Upper lobe of left lung (tissue), 6 donors: ENCODE measurements at regions not wholly inside any gene's neighbourhood (a gene's known extent, or its start where the extent isn't known, plus 50 kb on each side); places are given as distances from the start of the nearest gene placed in this dataset.

Experiments
- ATAC-seq, 2 donors: fragments of 200-7000 bp; cut with Tn5 transposase; one replicate each; pipeline ENCODE4 v1.9.1; 2022; ENCODE audit warnings: mild to moderate bottlenecking in 2 of 2, moderate library complexity in 2 of 2; ENCODE audit not compliant: low FRiP score in 2 of 2
- DNase-seq, 2 donors: peaks; one replicate each; pipeline ENCODE4 v3.0.0-alpha.2; 2019 to 2020
- H3K27ac ChIP-seq, 4 donors: fragments of 200-600 bp; sonication (generic); one replicate each; pipeline ENCODE4 v1.5.1; 2016 to 2019
- H3K27me3 ChIP-seq, 4 donors: fragments of 200-600 bp; sonication (generic); one replicate each; pipeline ENCODE4 v1.5.1; 2017 to 2019
- H3K36me3 ChIP-seq, 4 donors: fragments of 200-600 bp; sonication (generic); one replicate each; pipeline ENCODE4 v1.5.1; 2016 to 2019
- H3K4me1 ChIP-seq, 4 donors: fragments of 200-600 bp; sonication (generic); one replicate each; pipeline ENCODE4 v1.5.1; 2018 to 2019
- H3K4me3 ChIP-seq, 4 donors: fragments of 200-600 bp; sonication (generic); one replicate each; pipeline ENCODE4 v1.5.1; 2017 to 2019; ENCODE audit warnings: mild to moderate bottlenecking in 2 of 4, moderate library complexity in 1 of 4
- H3K9me3 ChIP-seq, 4 donors: fragments of 200-600 bp; sonication (generic); one replicate each; pipeline ENCODE4 v1.5.1; 2018 to 2019
- CTCF ChIP-seq, 6 experiments: fragments of 450-650 bp in 4 of 6; fragments of 200-600 bp in 2 of 6; sonication (generic) in 2 of 6; IDR thresholded peaks; one replicate each; pipeline ENCODE4 v1.5.1; 2016 to 2019; ENCODE audit warnings: antibody characterized with exemption in 6 of 6
- EP300 ChIP-seq, 4 donors: sonication (generic); formaldehyde crosslinking; IDR thresholded peaks; one replicate each; pipeline ENCODE4 v1.5.1; 2017; ENCODE audit warnings: antibody characterized with exemption in 4 of 4, control low read depth in 2 of 4
- POLR2A ChIP-seq, 4 donors: fragments of 450-650 bp; IDR thresholded peaks; one replicate each; pipeline ENCODE4 v1.5.1; 2016 to 2017; ENCODE audit warnings: antibody characterized with exemption in 4 of 4, mild to moderate bottlenecking in 2 of 4
- POLR2AphosphoS5 ChIP-seq, 2 donors: sonication (generic); formaldehyde crosslinking; IDR thresholded peaks; one replicate each; pipeline ENCODE4 v1.5.1; 2017; ENCODE audit warnings: antibody characterized with exemption in 2 of 2
- WGBS, 2 donors: methylation state at CpG; one replicate each; pipeline ENCODE4 v1.1.5; 2017 to 2018; 5-methylcytosine and 5-hydroxymethylcytosine counted together
- donor health status: DM: no; HTN: no; CAD: no; lungs with moderate emphysema.
- donor health status: DM: no; HTN: yes; CAD: no; lungs with severe emphysema.

- no peaks in the 10 kb centered on the region for H3K27me3 ChIP-seq
- H3K4me3 ChIP-seq = no peak overlapping the region
- no peak for DNase-seq
- H3K4me1 ChIP-seq = no peaks in the 10 kb centered on the region
- ATAC-seq = no peak
- 100% methylated on average over 1 of the region's 1 CpG for WGBS, 2 donors
- no peaks in the 10 kb centered on the region for H3K36me3 ChIP-seq
- no peaks in the 10 kb centered on the region for H3K9me3 ChIP-seq
- TF ChIP-seq POLR2AphosphoS5 (IDR thresholded peaks at IDR 0.05) (no peak), EP300 (IDR thresholded peaks at IDR 0.05) (no peak), POLR2A (IDR thresholded peaks at IDR 0.05) (no peak), CTCF (IDR thresholded peaks at IDR 0.05) (no peak)
- no peak overlapping the region for H3K27ac ChIP-seq
These were observed 80.7 kb upstream of the MUCL1 start for GRCh38 chr12:54773593-54773992.

GRCh38 chr12:54765652-54766051, 88.7 kb upstream of the MUCL1 start:
- DNase-seq (no peak), ATAC-seq (no peak)
- H3K9me3 ChIP-seq = no peaks in the 10 kb centered on the region
- no peaks in the 10 kb centered on the region for H3K4me1 ChIP-seq
- no peaks in the 10 kb centered on the region for H3K27me3 ChIP-seq
- no peak overlapping the region for H3K4me3 ChIP-seq
- no peaks in the 10 kb centered on the region for H3K36me3 ChIP-seq
- 9 to 38% methylated on average over 1 of the region's 1 CpG for WGBS, 2 donors
- no peak overlapping the region for H3K27ac ChIP-seq
- TF ChIP-seq POLR2A (IDR thresholded peaks at IDR 0.05) (no peak), CTCF (IDR thresholded peaks at IDR 0.05) (no peak), POLR2AphosphoS5 (IDR thresholded peaks at IDR 0.05) (no peak), EP300 (IDR thresholded peaks at IDR 0.05) (no peak)

GRCh38 chr12:54762390-54762789, 91.9 kb upstream of the MUCL1 start:
- no peaks in the 10 kb centered on the region for H3K9me3 ChIP-seq
- WGBS, 2 donors = 30 to 37% methylated on average over 1 of the region's 1 CpG
- ATAC-seq = no peak
- no peaks in the 10 kb centered on the region for H3K27me3 ChIP-seq
- no peak for TF ChIP-seq POLR2A (IDR thresholded peaks at IDR 0.05)
- TF ChIP-seq EP300 (IDR thresholded peaks at IDR 0.05) = no peak
- no peak for TF ChIP-seq POLR2AphosphoS5 (IDR thresholded peaks at IDR 0.05)
- no peak for TF ChIP-seq CTCF (IDR thresholded peaks at IDR 0.05)
- H3K4me1 ChIP-seq = no peaks in the 10 kb centered on the region
- H3K27ac ChIP-seq = no peak overlapping the region
- H3K4me3 ChIP-seq = no peak overlapping the region
- no peak for DNase-seq
- no peaks in the 10 kb centered on the region for H3K36me3 ChIP-seq

GRCh38 chr12:54759751-54760150, 94.6 kb upstream of the MUCL1 start:
- ATAC-seq = no peak
- H3K27me3 ChIP-seq = no peaks in the 10 kb centered on the region
- H3K27ac ChIP-seq = no peak overlapping the region
- DNase-seq = no peak
- no peaks in the 10 kb centered on the region for H3K36me3 ChIP-seq
- 16 to 78% methylated on average over 1 of the region's 1 CpG for WGBS, 2 donors
- H3K4me1 ChIP-seq = no peaks in the 10 kb centered on the region
- no peak overlapping the region for H3K4me3 ChIP-seq
- H3K9me3 ChIP-seq = no peaks in the 10 kb centered on the region
- TF ChIP-seq CTCF (IDR thresholded peaks at IDR 0.05) = peak in 2 of 6 experiments; percentile 18 to 29
- TF ChIP-seq EP300 (IDR thresholded peaks at IDR 0.05) = no peak

GRCh38 chr12:54751493-54751892, 102.8 kb upstream of the MUCL1 start:
- no peak overlapping the region for H3K27ac ChIP-seq
- no peaks in the 10 kb centered on the region for H3K36me3 ChIP-seq
- 84 to 96% methylated on average over 1 of the region's 1 CpG for WGBS, 2 donors
- H3K27me3 ChIP-seq = no peaks in the 10 kb centered on the region
- DNase-seq = no peak
- no peaks in the 10 kb centered on the region for H3K9me3 ChIP-seq
- no peak overlapping the region for H3K4me3 ChIP-seq
- ATAC-seq = no peak
- TF ChIP-seq EP300 (IDR thresholded peaks at IDR 0.05) (no peak), CTCF (IDR thresholded peaks at IDR 0.05) (no peak), POLR2A (IDR thresholded peaks at IDR 0.05) (no peak), POLR2AphosphoS5 (IDR thresholded peaks at IDR 0.05) (no peak)
- H3K4me1 ChIP-seq = no peaks in the 10 kb centered on the region
